NCI-H2081 treated with DMSO at 0.1 percent for 48 hours (cell line): ENCODE measurements at regions not wholly inside any gene's neighbourhood (a gene's known extent, or its start where the extent isn't known, plus 50 kb on each side); places are given as distances from the start of the nearest gene placed in this dataset.
"Not testable (repeated sequence)": the region's sequence is repeated elsewhere in the genome, so short reads cannot be mapped to it uniquely, and the experiment has no call there.

Experiments used
- DNase-seq: peaks from one replicate; lab custom pipeline; 2025; lab: John Stamatoyannopoulos, UW

GRCh38 chr5:104599726-104600125 lies 1037.1 kb upstream of the NUDT12 start:
- DNase-seq = no peak

GRCh38 chr5:104598285-104598684 lies 1035.7 kb upstream of the NUDT12 start:
- DNase-seq = no peak

- no peak for DNase-seq
Measured at GRCh38 chr5:104594850-104595249, 1032.3 kb upstream of the NUDT12 start.

GRCh38 chr5:104576677-104577076 lies 1014.1 kb upstream of the NUDT12 start:
- no peak for DNase-seq

- DNase-seq = no peak
Measured at GRCh38 chr5:104573949-104574709, 1011.5 kb upstream of the NUDT12 start.

- no peak for DNase-seq
Measured at GRCh38 chr5:104569621-104570020, 1007.0 kb upstream of the NUDT12 start.

GRCh38 chr5:104564530-104564929 lies 1001.9 kb upstream of the NUDT12 start:
- no peak for DNase-seq

GRCh38 chr5:104556957-104557356 lies 994.4 kb upstream of the NUDT12 start:
- no peak for DNase-seq

GRCh38 chr5:104551628-104552027 lies 989.0 kb upstream of the NUDT12 start:
- no peak for DNase-seq

GRCh38 chr5:104546871-104547270 lies 984.3 kb upstream of the NUDT12 start:
- not testable (repeated sequence) for DNase-seq

- DNase-seq = no peak
Measured at GRCh38 chr5:104541141-104541785, 978.7 kb upstream of the NUDT12 start.

- peak; percentile 1 for DNase-seq
Measured at GRCh38 chr5:104540448-104540847, 977.9 kb upstream of the NUDT12 start.

- no peak for DNase-seq
Measured at GRCh38 chr5:104539618-104540350, 977.2 kb upstream of the NUDT12 start.

GRCh38 chr5:104538734-104539133 lies 976.1 kb upstream of the NUDT12 start:
- DNase-seq = no peak

GRCh38 chr5:104533498-104533897 lies 970.9 kb upstream of the NUDT12 start:
- DNase-seq = no peak

- no peak for DNase-seq
Measured at GRCh38 chr5:104526866-104527265, 964.3 kb upstream of the NUDT12 start.

GRCh38 chr5:104513640-104514072 lies 951.1 kb upstream of the NUDT12 start:
- DNase-seq = no peak

GRCh38 chr5:104513121-104513602 lies 950.6 kb upstream of the NUDT12 start:
- no peak for DNase-seq

GRCh38 chr5:104512063-104512825 lies 949.7 kb upstream of the NUDT12 start:
- no peak for DNase-seq

GRCh38 chr5:104498281-104498680 lies 935.7 kb upstream of the NUDT12 start:
- no peak for DNase-seq

GRCh38 chr5:104494083-104494482 lies 931.5 kb upstream of the NUDT12 start:
- DNase-seq = no peak

- no peak for DNase-seq
Measured at GRCh38 chr5:104472811-104473210, 910.2 kb upstream of the NUDT12 start.
